HG02798 (cell line): ENCODE measurements at regions not wholly inside any gene's neighbourhood (a gene's known extent, or its start where the extent isn't known, plus 50 kb on each side); places are given as distances from the start of the nearest gene placed in this dataset.
"Not testable (repeated sequence)": the region's sequence is repeated elsewhere in the genome, so short reads cannot be mapped to it uniquely, and the experiment has no call there.

ENCODE experiments used
- ATAC-seq: cut with Tn5 transposase; IDR thresholded peaks from one replicate; pipeline ENCODE4 v1.9.1; 2021; ENCODE audit warnings: mild to moderate bottlenecking; ENCODE audit not compliant: unreplicated experiment, poor library complexity

- ATAC-seq, result no peak
These were observed 224.4 kb upstream of the RXFP2 start for GRCh38 chr13:31514932-31515331.

- no peak for ATAC-seq
These were observed 223.9 kb upstream of the RXFP2 start for GRCh38 chr13:31515427-31515826.

GRCh38 chr13:31517599-31517998 is 221.7 kb upstream of the RXFP2 start:
- no peak for ATAC-seq

- ATAC-seq, result no peak
These were observed 220.7 kb upstream of the RXFP2 start for GRCh38 chr13:31518645-31519044.

- ATAC-seq, result no peak
These were observed 217.9 kb upstream of the RXFP2 start for GRCh38 chr13:31521435-31521834.

- ATAC-seq, result no peak
These were observed 216.9 kb upstream of the RXFP2 start for GRCh38 chr13:31522396-31522795.

GRCh38 chr13:31528176-31528575 is 211.2 kb upstream of the RXFP2 start:
- no peak for ATAC-seq

GRCh38 chr13:31528758-31529157 is 210.6 kb upstream of the RXFP2 start:
- no peak for ATAC-seq

- ATAC-seq, result no peak
These were observed 208.4 kb upstream of the RXFP2 start for GRCh38 chr13:31530922-31531321.

- ATAC-seq, result no peak
These were observed 202.3 kb upstream of the RXFP2 start for GRCh38 chr13:31537052-31537451.

- ATAC-seq, result no peak
These were observed 201.0 kb upstream of the RXFP2 start for GRCh38 chr13:31538067-31539042.

GRCh38 chr13:31540281-31540680 is 199.0 kb upstream of the RXFP2 start:
- no peak for ATAC-seq

GRCh38 chr13:31543190-31543589 is 196.1 kb upstream of the RXFP2 start:
- no peak for ATAC-seq

- ATAC-seq, result no peak
These were observed 193.7 kb upstream of the RXFP2 start for GRCh38 chr13:31545616-31546015.

- ATAC-seq, result no peak
These were observed 182.9 kb upstream of the RXFP2 start for GRCh38 chr13:31556376-31556775.

- not testable (repeated sequence) for ATAC-seq
These were observed 155.1 kb upstream of the RXFP2 start for GRCh38 chr13:31584221-31584620.

- ATAC-seq, result no peak
These were observed 151.5 kb upstream of the RXFP2 start for GRCh38 chr13:31587698-31588266.

- ATAC-seq, result no peak
These were observed 151.0 kb upstream of the RXFP2 start for GRCh38 chr13:31588316-31588715.

- ATAC-seq, result no peak
These were observed 150.4 kb upstream of the RXFP2 start for GRCh38 chr13:31588893-31589292.

GRCh38 chr13:31591642-31592233 is 147.6 kb upstream of the RXFP2 start:
- ATAC-seq, result no peak

GRCh38 chr13:31594056-31594455 is 145.3 kb upstream of the RXFP2 start:
- ATAC-seq, result no peak
